HCT116 (cell line): ENCODE measurements at regions not wholly inside any gene's neighbourhood (a gene's known extent, or its start where the extent isn't known, plus 50 kb on each side); places are given as distances from the start of the nearest gene placed in this dataset.

Experiments used
- ATAC-seq: fragments of 200-7000 bp; cut with Tn5 transposase; 2 replicates; pipeline ENCODE4 v1.9.1; 2020; ENCODE audit warnings: mild to moderate bottlenecking, moderate library complexity
- BruUV-seq: library from RNA; stranded (reverse); fragments of 400-500 nt; replicated peaks from 2 replicates; lab custom pipeline; 2021; lab: Mats Ljungman, UMichigan
- CTCF ChIA-PET: fragments of 300-600 bp; sonication (Branson Sonifier 250); formaldehyde crosslinking; loops from one replicate; lab custom pipeline; 2021; ENCODE audit warnings: antibody characterized with exemption; lab: Charles Lee
- POLR2A ChIA-PET: fragments of 300-600, 350-600 bp; sonication (Branson Sonifier 250); formaldehyde crosslinking; loops from one replicate; lab custom pipeline; 2021; ENCODE audit warnings: antibody characterized with exemption; lab: Charles Lee
- RAD21 ChIA-PET, 2 experiments: fragments of 300-600 bp; sonication (Branson Sonifier 250); formaldehyde crosslinking; loops; one replicate each; lab custom pipeline; 2023; ENCODE audit warnings: low total read pairs in 2 of 2; ENCODE audit not compliant: uncharacterized antibody in 2 of 2, unreplicated experiment in 2 of 2, low non-redundant PET in 1 of 2; lab: Charles Lee
- DNase-seq: peaks from one replicate; pipeline ENCODE4 v3.0.0-alpha.2; 2010; ENCODE audit warnings: low read depth, low spot score
- H2AFZ ChIP-seq: fragments of 200-600 bp; shearing (Covaris generic), sonication (generic); 2 replicates; pipeline ENCODE4 v1.6.1; 2017; ENCODE audit warnings: low read depth, mixed run types, mixed read lengths, antibody characterized with exemption, low read length; ENCODE audit not compliant: poor library complexity, severe bottlenecking
- H3K27ac ChIP-seq: 2 replicates; pipeline ENCODE4 v1.5.1; 2012; ENCODE audit warnings: low read depth, low read length
- H3K27me3 ChIP-seq: fragments of 200-600 bp; sonication (generic); 2 replicates; pipeline ENCODE4 v1.6.1; 2016; ENCODE audit warnings: mixed run types, low read length, mixed read lengths; ENCODE audit not compliant: insufficient read depth
- H3K36me3 ChIP-seq, 2 experiments: fragments of 200-500 bp in 1 of 2; fragments of 200-600 bp in 1 of 2; sonication (Bioruptor generic) in 1 of 2; sonication (generic) in 1 of 2; 2 replicates each; pipeline versions ENCODE4 v1.5.1 to v1.6.1; 2014 to 2016; ENCODE audit warnings: low read length in 2 of 2, inconsistent platforms in 1 of 2, mixed read lengths in 1 of 2, mixed run types in 1 of 2; ENCODE audit not compliant: insufficient read depth in 2 of 2, control insufficient read depth in 1 of 2
- H3K4me1 ChIP-seq, 2 experiments: fragments of 200-600 bp in 1 of 2; sonication (generic) in 1 of 2; 2 replicates each; pipeline versions ENCODE4 v1.5.1 to v1.6.1; 2012 to 2017; ENCODE audit warnings: low read length in 2 of 2, inconsistent platforms in 1 of 2, mild to moderate bottlenecking in 1 of 2, mixed read lengths in 1 of 2, mixed run types in 1 of 2, moderate library complexity in 1 of 2; ENCODE audit not compliant: insufficient read depth in 2 of 2, control insufficient read depth in 1 of 2
- H3K4me2 ChIP-seq: fragments of 200-600 bp; sonication (generic); 2 replicates; pipeline ENCODE4 v1.6.1; 2017; ENCODE audit warnings: mixed run types, low read length, mixed read lengths
- H3K4me3 ChIP-seq, 2 experiments: fragments of 200-600 bp in 1 of 2; sonication (generic) in 1 of 2; replicated peaks in 1 of 2; 2 replicates each; pipeline ENCODE4 v1.5.1; 2011 to 2016; ENCODE audit warnings: low read length in 2 of 2, control low read depth in 1 of 2, low read depth in 1 of 2, mild to moderate bottlenecking in 1 of 2, mixed read lengths in 1 of 2, mixed run types in 1 of 2
- H3K79me2 ChIP-seq: fragments of 200-600 bp; sonication (generic); 2 replicates; pipeline ENCODE4 v1.6.1; 2017; ENCODE audit warnings: mild to moderate bottlenecking, mixed run types, low read length, moderate library complexity, mixed read lengths; ENCODE audit not compliant: insufficient read depth
- H3K9ac ChIP-seq: fragments of 200-600 bp; sonication (generic); 2 replicates; pipeline ENCODE4 v1.6.1; 2016; ENCODE audit warnings: low read length, mixed read lengths
- H3K9me2 ChIP-seq: fragments of 200-600 bp; sonication (generic), shearing (Covaris generic); 2 replicates; pipeline ENCODE4 v1.6.1; 2017; ENCODE audit warnings: mixed run types, mild to moderate bottlenecking, moderate library complexity; ENCODE audit not compliant: insufficient read depth
- H3K9me3 ChIP-seq, 2 experiments: fragments of 200-500 bp in 1 of 2; fragments of 200-600 bp in 1 of 2; sonication (Bioruptor generic) in 1 of 2; sonication (generic) in 1 of 2; 2 replicates each; pipeline ENCODE4 v1.6.1; 2014 to 2017; ENCODE audit warnings: low read length in 2 of 2, mixed read lengths in 2 of 2, inconsistent platforms in 1 of 2, low read depth in 1 of 2, mild to moderate bottlenecking in 1 of 2, mixed run types in 1 of 2, moderate library complexity in 1 of 2; ENCODE audit not compliant: control insufficient read depth in 1 of 2, insufficient read depth in 1 of 2
- H4K20me1 ChIP-seq: fragments of 200-600 bp; sonication (generic), shearing (Covaris generic); 2 replicates; pipeline ENCODE4 v1.6.1; 2017; ENCODE audit warnings: mixed run types, mild to moderate bottlenecking, moderate library complexity; ENCODE audit not compliant: insufficient read depth
- CBX3 ChIP-seq: IDR thresholded peaks from 2 replicates; pipeline ENCODE4 v1.6.1; 2012; ENCODE audit warnings: low read depth
- CEBPB ChIP-seq: IDR thresholded peaks from 2 replicates; pipeline ENCODE4 v1.6.1; 2012; ENCODE audit warnings: low read depth
- EGR1 ChIP-seq: IDR thresholded peaks from 2 replicates; pipeline ENCODE4 v1.6.1; 2012; ENCODE audit warnings: low read depth
- EZH2phosphoT487 ChIP-seq: fragments of 200-600 bp; IDR thresholded peaks from 2 replicates; pipeline ENCODE4 v1.6.1; 2018; ENCODE audit warnings: antibody characterized with exemption, borderline replicate concordance
- FOSL1 ChIP-seq: IDR thresholded peaks from 2 replicates; pipeline ENCODE4 v1.6.1; 2012; ENCODE audit warnings: low read depth
- JUND ChIP-seq: IDR thresholded peaks from 2 replicates; pipeline ENCODE4 v1.6.1; 2012
- POLR2A ChIP-seq: IDR thresholded peaks from 2 replicates; pipeline ENCODE4 v1.7.0; 2011; ENCODE audit warnings: borderline replicate concordance; ENCODE audit not compliant: insufficient read depth, insufficient read length; ENCODE audit errors: extremely low read depth
- RAD21 ChIP-seq: IDR thresholded peaks from 2 replicates; pipeline ENCODE4 v1.6.1; 2012; ENCODE audit warnings: low read depth, mild to moderate bottlenecking
- SRF ChIP-seq: IDR thresholded peaks from 2 replicates; pipeline ENCODE4 v1.6.1; 2012; ENCODE audit warnings: low read depth
- YY1 ChIP-seq: IDR thresholded peaks from 2 replicates; pipeline ENCODE4 v1.6.1; 2011; ENCODE audit warnings: low read length, low read depth, moderate library complexity, mild to moderate bottlenecking; ENCODE audit not compliant: insufficient replicate concordance; ENCODE audit errors: extremely low read depth
- ZFX ChIP-seq: fragments of 450-650 bp; IDR thresholded peaks from 2 replicates; pipeline ENCODE4 v1.6.1; 2017
- ZNF274 ChIP-seq: fragments of 200-500 bp; sonication (Bioruptor generic); IDR thresholded peaks from 2 replicates; pipeline ENCODE4 v1.6.1; 2014; ENCODE audit warnings: mild to moderate bottlenecking, low read depth, low read length, inconsistent platforms
- intact Hi-C: fragments of 100-400 bp; cut with micrococcal nuclease; formaldehyde crosslinking; loops from 2 replicates; pipeline ENCODE4 v1.10.0; 2022
- TF ChIP-seq, protein P1 (sequence below): IDR thresholded peaks from 2 replicates; pipeline ENCODE4 v1.6.1; 2012; ENCODE audit warnings: low read depth
- TF ChIP-seq, protein P2 (sequence below): IDR thresholded peaks from 2 replicates; pipeline ENCODE4 v1.6.1; 2012
- TF ChIP-seq, protein P3 (sequence below): IDR thresholded peaks from 2 replicates; pipeline ENCODE4 v1.6.1; 2012

DNA sequence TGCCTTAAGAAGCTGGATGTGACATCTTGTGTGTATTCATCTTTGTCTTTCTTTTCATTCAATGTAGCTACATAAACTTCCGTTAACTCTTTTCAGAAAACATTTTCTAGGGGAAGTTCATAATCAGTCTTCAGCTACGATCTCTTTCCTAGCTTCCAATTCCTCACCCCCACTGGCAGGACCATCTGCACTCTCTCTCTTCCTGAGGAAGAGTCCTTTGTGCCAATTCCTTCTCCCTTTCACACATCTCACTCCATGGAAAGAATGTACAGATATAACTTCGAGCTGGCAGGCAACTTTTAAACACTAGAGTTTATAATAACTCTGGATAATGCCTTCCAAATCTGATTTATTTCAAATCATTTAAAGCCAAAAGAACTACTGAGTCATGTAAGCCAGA lies 495.7 kb downstream of the GALC start:
- Histone ChIP-seq H2AFZ (no peak overlapping the region), H3K9me2 (no peaks in the 10 kb centered on the region), H3K4me3 (no peak overlapping the region), H3K36me3 (no peaks in the 10 kb centered on the region), H3K4me2 (no peak overlapping the region), H3K79me2 (no peaks in the 10 kb centered on the region), H3K9ac (no peak overlapping the region), H3K27ac (no peak overlapping the region), H3K9me3 (peaks cover 13 to 17% of the 10 kb centered on the region in 2 experiments; a peak in 3 of 4 replicates), H3K27me3 (no peaks in the 10 kb centered on the region), H4K20me1 (no peaks in the 10 kb centered on the region), H3K4me1 (no peaks in the 10 kb centered on the region)
- POLR2A ChIA-PET = no interaction called here
- TF ChIP-seq CBX3 (no peak), SRF (no peak), JUND (no peak), POLR2A (no peak)
- CTCF ChIA-PET = no interaction called here
- intact Hi-C loops = no loop called here
- no peak for DNase-seq
- no peak for ATAC-seq
- BruUV-seq = no TSS peak
- RAD21 ChIA-PET = no interaction called here

DNA sequence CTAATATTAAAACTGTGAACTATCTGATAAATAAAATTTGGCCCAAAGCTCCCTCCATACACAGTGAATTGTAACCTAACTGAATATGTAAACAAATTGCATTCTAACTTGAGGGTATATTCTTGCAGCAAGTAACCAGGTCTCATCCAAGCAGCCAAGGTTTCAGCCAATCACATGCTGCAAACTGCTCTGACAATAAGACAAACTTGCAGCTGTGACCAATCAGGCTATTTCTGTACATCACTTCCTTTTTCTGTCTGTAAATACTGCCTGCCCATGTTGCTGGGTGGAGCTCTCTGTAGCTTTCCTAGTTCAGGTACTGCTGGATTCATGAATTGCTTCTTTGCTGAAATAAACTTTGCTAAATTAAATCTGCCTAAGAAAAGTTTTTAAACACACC lies 499.0 kb downstream of the GALC start:
- Histone ChIP-seq H4K20me1 (no peaks in the 10 kb centered on the region), H3K36me3 (no peaks in the 10 kb centered on the region), H3K9me3 (peaks cover 12 to 18% of the 10 kb centered on the region in 2 experiments; a peak in 2 of 4 replicates), H3K9me2 (no peaks in the 10 kb centered on the region), H3K4me2 (no peak overlapping the region)
- ATAC-seq = no peak
- no TSS peak for BruUV-seq
- TF ChIP-seq CBX3 = no peak
- TF ChIP-seq EZH2phosphoT487 = no peak
- TF ChIP-seq, protein P1, sequence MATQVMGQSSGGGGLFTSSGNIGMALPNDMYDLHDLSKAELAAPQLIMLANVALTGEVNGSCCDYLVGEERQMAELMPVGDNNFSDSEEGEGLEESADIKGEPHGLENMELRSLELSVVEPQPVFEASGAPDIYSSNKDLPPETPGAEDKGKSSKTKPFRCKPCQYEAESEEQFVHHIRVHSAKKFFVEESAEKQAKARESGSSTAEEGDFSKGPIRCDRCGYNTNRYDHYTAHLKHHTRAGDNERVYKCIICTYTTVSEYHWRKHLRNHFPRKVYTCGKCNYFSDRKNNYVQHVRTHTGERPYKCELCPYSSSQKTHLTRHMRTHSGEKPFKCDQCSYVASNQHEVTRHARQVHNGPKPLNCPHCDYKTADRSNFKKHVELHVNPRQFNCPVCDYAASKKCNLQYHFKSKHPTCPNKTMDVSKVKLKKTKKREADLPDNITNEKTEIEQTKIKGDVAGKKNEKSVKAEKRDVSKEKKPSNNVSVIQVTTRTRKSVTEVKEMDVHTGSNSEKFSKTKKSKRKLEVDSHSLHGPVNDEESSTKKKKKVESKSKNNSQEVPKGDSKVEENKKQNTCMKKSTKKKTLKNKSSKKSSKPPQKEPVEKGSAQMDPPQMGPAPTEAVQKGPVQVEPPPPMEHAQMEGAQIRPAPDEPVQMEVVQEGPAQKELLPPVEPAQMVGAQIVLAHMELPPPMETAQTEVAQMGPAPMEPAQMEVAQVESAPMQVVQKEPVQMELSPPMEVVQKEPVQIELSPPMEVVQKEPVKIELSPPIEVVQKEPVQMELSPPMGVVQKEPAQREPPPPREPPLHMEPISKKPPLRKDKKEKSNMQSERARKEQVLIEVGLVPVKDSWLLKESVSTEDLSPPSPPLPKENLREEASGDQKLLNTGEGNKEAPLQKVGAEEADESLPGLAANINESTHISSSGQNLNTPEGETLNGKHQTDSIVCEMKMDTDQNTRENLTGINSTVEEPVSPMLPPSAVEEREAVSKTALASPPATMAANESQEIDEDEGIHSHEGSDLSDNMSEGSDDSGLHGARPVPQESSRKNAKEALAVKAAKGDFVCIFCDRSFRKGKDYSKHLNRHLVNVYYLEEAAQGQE = no peak
- TF ChIP-seq FOSL1 = no peak
- no peak for TF ChIP-seq EGR1
- TF ChIP-seq, protein P2, sequence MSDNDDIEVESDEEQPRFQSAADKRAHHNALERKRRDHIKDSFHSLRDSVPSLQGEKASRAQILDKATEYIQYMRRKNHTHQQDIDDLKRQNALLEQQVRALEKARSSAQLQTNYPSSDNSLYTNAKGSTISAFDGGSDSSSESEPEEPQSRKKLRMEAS = no peak
- TF ChIP-seq, protein P3, sequence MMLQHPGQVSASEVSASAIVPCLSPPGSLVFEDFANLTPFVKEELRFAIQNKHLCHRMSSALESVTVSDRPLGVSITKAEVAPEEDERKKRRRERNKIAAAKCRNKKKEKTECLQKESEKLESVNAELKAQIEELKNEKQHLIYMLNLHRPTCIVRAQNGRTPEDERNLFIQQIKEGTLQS = no peak
- TF ChIP-seq POLR2A = no peak
- no peak for TF ChIP-seq ZFX
- TF ChIP-seq RAD21 = no peak
- no peak for TF ChIP-seq YY1
- TF ChIP-seq ZNF274 = no peak
- TF ChIP-seq JUND = no peak
- no peak for TF ChIP-seq CEBPB
- TF ChIP-seq, all 23 proteins: peak for 0
- Histone ChIP-seq H3K79me2 (no peaks in the 10 kb centered on the region), H3K4me1 (no peaks in the 10 kb centered on the region), H3K4me3 (no peak overlapping the region), H2AFZ (no peak overlapping the region), H3K9ac (no peak overlapping the region), H3K27me3 (no peaks in the 10 kb centered on the region), H3K27ac (no peak overlapping the region)
- intact Hi-C loops = no loop called here
- CTCF ChIA-PET = no interaction called here
- RAD21 ChIA-PET = no interaction called here
- POLR2A ChIA-PET = no interaction called here
- DNase-seq = no peak
